ENCODE measurements at regions not wholly inside any gene's neighbourhood (a gene's known extent, or its start where the extent isn't known, plus 50 kb on each side); places are given as distances from the start of the nearest gene placed in this dataset.

DNA sequence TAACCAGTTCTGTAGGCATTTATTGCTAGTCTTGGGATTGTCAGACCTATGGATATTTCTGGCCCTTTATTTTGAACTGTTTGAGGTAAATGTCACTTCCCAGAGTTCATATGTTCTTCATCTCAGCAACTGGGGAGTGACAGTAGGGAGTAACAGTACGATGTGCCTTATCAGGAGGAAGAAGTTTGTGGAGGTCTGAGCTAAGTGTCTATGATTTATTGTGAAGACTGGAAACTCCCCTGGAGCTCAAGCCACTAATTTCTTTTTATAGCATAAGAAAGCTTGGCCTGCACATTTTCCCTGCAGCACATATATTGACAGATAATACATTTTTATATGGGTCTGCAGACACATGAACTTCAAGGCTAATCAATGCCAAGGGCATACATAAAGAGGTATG, 383.8 kb downstream of the GRXCR1 start:
- no peak for DNase-seq

DNA sequence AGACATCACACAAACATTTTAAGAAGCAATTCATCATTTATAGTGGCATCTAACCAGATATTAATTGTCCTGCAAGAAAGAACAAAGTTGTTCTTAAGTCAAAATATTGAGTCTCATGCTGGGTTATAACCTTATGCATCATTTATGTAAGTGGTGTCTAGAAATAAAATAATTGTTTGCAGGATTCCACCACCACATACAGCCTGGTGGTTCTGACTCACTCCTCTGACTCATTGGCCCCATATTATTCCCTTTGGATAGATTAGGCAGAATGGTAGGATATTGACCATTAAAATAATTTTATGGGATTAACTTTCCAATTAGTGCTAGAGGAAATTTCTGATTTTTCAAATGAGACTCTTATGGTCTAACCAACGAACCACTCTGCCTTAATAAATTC, 384.5 kb downstream of the GRXCR1 start:
- H3K4me1 ChIP-seq: no peaks in the 10 kb centered on the region
- TF ChIP-seq POLR2A (IDR thresholded peaks at IDR 0.05) (no peak), EP300 (IDR thresholded peaks at IDR 0.05) (no peak), POLR2AphosphoS5 (IDR thresholded peaks at IDR 0.05) (no peak)
- TF ChIP-seq, protein P1, sequence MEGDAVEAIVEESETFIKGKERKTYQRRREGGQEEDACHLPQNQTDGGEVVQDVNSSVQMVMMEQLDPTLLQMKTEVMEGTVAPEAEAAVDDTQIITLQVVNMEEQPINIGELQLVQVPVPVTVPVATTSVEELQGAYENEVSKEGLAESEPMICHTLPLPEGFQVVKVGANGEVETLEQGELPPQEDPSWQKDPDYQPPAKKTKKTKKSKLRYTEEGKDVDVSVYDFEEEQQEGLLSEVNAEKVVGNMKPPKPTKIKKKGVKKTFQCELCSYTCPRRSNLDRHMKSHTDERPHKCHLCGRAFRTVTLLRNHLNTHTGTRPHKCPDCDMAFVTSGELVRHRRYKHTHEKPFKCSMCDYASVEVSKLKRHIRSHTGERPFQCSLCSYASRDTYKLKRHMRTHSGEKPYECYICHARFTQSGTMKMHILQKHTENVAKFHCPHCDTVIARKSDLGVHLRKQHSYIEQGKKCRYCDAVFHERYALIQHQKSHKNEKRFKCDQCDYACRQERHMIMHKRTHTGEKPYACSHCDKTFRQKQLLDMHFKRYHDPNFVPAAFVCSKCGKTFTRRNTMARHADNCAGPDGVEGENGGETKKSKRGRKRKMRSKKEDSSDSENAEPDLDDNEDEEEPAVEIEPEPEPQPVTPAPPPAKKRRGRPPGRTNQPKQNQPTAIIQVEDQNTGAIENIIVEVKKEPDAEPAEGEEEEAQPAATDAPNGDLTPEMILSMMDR (IDR thresholded peaks at IDR 0.05): no peak
- no peak overlapping the region for H3K4me3 ChIP-seq
- H3K27me3 ChIP-seq: no peaks in the 10 kb centered on the region
- DNase-seq: no peak
- 61 to 75% methylated on average over 1 of the region's 1 CpG for WGBS, 2 donors
- no peak overlapping the region for H3K27ac ChIP-seq
- no peak for ATAC-seq (ENCODE audit: low FRiP score in 2 of 2)
- no peaks in the 10 kb centered on the region for H3K9me3 ChIP-seq
- H3K36me3 ChIP-seq: no peaks in the 10 kb centered on the region

More for the DNA sequence above, 383.8 kb downstream of the GRXCR1 start:
- TF ChIP-seq POLR2AphosphoS5 (IDR thresholded peaks at IDR 0.05): no peak
- TF ChIP-seq, protein P1 (IDR thresholded peaks at IDR 0.05): no peak
- TF ChIP-seq EP300 (IDR thresholded peaks at IDR 0.05): no peak
- no peak for TF ChIP-seq POLR2A (IDR thresholded peaks at IDR 0.05)
- no peaks in the 10 kb centered on the region for H3K36me3 ChIP-seq
- ATAC-seq (ENCODE audit: low FRiP score in 2 of 2): no peak
- H3K9me3 ChIP-seq: no peaks in the 10 kb centered on the region
- no peaks in the 10 kb centered on the region for H3K27me3 ChIP-seq
- H3K27ac ChIP-seq: no peak overlapping the region
- no peaks in the 10 kb centered on the region for H3K4me1 ChIP-seq
- no peak overlapping the region for H3K4me3 ChIP-seq
- 4 to 17% methylated on average over 1 of the region's 1 CpG for WGBS, 2 donors

DNA sequence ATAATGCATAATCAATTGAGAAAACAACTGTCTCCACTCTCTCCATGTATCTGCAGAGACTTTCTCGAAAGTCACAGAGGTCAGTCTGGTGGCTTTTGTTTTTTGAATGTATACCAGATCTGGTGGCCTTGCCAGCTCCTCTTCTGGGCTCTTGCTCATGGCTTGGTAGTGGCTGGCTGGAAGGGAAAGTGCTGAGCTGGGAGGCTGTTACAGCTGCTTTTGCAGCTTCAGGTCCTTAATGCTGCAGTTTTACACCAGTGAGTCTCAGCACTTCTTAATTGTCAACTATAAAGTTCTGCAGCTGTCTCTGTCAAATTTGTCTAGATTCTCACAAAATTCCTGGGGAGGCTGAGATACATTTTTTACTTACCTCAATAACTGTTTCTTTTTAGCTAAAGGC, 390.0 kb downstream of the GRXCR1 start:
- Histone ChIP-seq H3K4me3 (no peak overlapping the region), H3K36me3 (no peaks in the 10 kb centered on the region), H3K4me1 (no peaks in the 10 kb centered on the region), H3K9me3 (no peaks in the 10 kb centered on the region), H3K27me3 (no peaks in the 10 kb centered on the region), H3K27ac (no peak overlapping the region)
- ATAC-seq (ENCODE audit: low FRiP score in 2 of 2) (no peak), DNase-seq (no peak)
- TF ChIP-seq POLR2A (IDR thresholded peaks at IDR 0.05) (no peak), POLR2AphosphoS5 (IDR thresholded peaks at IDR 0.05) (no peak), EP300 (IDR thresholded peaks at IDR 0.05) (no peak)
- TF ChIP-seq, protein P1 (IDR thresholded peaks at IDR 0.05): no peak
- 76 to 81% methylated on average over 1 of the region's 1 CpG for WGBS, 2 donors

DNA sequence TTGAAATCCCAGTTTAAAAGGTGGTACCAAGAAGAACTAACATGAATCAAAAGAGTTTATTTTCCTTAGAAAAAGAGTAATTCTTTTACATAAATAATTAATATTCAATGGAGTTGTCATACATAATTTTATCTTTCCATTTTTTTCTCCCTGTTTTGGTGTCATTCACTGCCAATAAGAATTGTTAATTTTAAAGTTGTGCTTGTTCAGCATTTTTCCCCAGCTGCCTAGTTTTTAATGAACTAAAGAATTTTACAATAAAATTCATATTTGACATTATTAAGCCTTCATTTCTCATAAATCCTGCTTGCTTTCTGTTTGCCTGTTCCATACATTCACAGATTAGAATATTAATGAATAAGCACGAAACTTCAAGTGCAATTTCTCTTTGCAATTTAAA, 393.6 kb downstream of the GRXCR1 start:
- no peak for ATAC-seq (ENCODE audit: low FRiP score in 2 of 2)
- TF ChIP-seq, protein P1 (IDR thresholded peaks at IDR 0.05): no peak
- TF ChIP-seq EP300 (IDR thresholded peaks at IDR 0.05) (no peak), POLR2AphosphoS5 (IDR thresholded peaks at IDR 0.05) (no peak), POLR2A (IDR thresholded peaks at IDR 0.05) (no peak)
- H3K4me3 ChIP-seq: no peak overlapping the region
- no peak overlapping the region for H3K27ac ChIP-seq
- H3K36me3 ChIP-seq: no peaks in the 10 kb centered on the region
- 44 to 73% methylated on average over 1 of the region's 1 CpG for WGBS, 2 donors
- H3K4me1 ChIP-seq: no peaks in the 10 kb centered on the region
- no peaks in the 10 kb centered on the region for H3K9me3 ChIP-seq
- H3K27me3 ChIP-seq: no peaks in the 10 kb centered on the region
- DNase-seq: no peak

DNA sequence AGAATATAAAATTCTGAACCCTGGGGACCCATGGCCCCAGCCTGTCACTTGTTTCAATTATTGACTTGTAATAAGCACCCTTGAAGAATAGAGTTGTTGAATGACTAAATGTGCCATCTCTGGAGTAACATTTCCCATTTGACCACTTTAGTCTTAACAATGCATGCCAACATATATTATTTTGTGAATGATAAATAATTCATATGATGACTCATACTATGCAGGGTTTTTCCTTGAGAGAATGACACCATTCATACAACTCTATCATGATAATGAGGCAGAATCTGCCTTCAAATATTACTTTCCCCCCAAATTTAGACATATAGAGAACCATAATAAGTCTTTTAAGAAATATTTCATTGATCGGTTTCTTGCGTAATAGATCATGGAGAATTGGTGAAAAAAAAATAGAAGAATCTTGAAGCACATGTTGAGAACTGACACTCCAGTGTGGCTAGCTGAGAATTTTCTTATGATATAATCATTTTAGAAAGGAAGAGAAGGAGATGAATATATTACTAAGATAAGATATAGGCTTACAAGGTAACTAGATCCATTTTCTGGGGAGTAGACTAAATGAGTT, 404.5 kb downstream of the GRXCR1 start:
- Histone ChIP-seq H3K9me3 (no peaks in the 10 kb centered on the region), H3K4me3 (no peak overlapping the region), H3K4me1 (no peaks in the 10 kb centered on the region), H3K36me3 (no peaks in the 10 kb centered on the region), H3K27ac (no peak overlapping the region), H3K27me3 (no peaks in the 10 kb centered on the region)
- DNase-seq: no peak
- 96% methylated on average over 2 of the region's 2 CpGs for WGBS, 2 donors
- ATAC-seq (ENCODE audit: low FRiP score in 2 of 2): no peak
- TF ChIP-seq, protein P1 (IDR thresholded peaks at IDR 0.05): no peak
- TF ChIP-seq POLR2AphosphoS5 (IDR thresholded peaks at IDR 0.05) (no peak), POLR2A (IDR thresholded peaks at IDR 0.05) (no peak), EP300 (IDR thresholded peaks at IDR 0.05) (no peak)
